ENCODE measurements at regions not wholly inside any gene's neighbourhood (a gene's known extent, or its start where the extent isn't known, plus 50 kb on each side); places are given as distances from the start of the nearest gene placed in this dataset.

DNA sequence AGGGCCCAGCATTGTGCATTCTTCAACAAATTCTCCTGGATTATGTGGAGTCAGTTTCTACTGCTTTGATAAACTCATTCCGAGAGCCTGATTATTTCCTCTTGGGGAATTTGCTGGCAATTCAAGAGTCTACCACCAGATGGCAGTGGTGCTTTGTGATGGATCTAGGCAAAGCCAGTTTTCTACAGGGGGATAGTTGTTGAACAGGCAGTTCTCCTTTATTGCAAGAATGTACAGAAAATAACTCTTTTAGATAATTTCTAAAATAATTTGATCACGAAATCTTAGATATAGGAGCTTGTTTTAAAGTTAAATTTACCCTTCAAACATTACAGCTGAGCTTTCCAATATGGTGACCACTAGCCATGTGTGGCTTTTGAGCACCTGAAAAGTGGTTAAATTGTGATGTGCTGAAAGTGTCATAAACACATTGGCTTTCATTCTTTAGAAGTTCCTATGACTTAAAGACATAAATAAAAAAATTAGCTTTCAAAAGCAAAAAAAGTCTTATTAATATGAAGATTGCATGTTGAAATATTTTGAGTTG is 66.7 kb upstream of the HAAO start:
- TF ChIP-seq, protein P1, sequence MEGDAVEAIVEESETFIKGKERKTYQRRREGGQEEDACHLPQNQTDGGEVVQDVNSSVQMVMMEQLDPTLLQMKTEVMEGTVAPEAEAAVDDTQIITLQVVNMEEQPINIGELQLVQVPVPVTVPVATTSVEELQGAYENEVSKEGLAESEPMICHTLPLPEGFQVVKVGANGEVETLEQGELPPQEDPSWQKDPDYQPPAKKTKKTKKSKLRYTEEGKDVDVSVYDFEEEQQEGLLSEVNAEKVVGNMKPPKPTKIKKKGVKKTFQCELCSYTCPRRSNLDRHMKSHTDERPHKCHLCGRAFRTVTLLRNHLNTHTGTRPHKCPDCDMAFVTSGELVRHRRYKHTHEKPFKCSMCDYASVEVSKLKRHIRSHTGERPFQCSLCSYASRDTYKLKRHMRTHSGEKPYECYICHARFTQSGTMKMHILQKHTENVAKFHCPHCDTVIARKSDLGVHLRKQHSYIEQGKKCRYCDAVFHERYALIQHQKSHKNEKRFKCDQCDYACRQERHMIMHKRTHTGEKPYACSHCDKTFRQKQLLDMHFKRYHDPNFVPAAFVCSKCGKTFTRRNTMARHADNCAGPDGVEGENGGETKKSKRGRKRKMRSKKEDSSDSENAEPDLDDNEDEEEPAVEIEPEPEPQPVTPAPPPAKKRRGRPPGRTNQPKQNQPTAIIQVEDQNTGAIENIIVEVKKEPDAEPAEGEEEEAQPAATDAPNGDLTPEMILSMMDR (IDR thresholded peaks at IDR 0.05; ENCODE audit: insufficient read depth, low read length) = peak; percentile 97
- TF ChIP-seq POLR2AphosphoS5 (IDR thresholded peaks at IDR 0.05; ENCODE audit: low read depth) = no peak
